ENCODE measurements at regions not wholly inside any gene's neighbourhood (a gene's known extent, or its start where the extent isn't known, plus 50 kb on each side); places are given as distances from the start of the nearest gene placed in this dataset.

DNA sequence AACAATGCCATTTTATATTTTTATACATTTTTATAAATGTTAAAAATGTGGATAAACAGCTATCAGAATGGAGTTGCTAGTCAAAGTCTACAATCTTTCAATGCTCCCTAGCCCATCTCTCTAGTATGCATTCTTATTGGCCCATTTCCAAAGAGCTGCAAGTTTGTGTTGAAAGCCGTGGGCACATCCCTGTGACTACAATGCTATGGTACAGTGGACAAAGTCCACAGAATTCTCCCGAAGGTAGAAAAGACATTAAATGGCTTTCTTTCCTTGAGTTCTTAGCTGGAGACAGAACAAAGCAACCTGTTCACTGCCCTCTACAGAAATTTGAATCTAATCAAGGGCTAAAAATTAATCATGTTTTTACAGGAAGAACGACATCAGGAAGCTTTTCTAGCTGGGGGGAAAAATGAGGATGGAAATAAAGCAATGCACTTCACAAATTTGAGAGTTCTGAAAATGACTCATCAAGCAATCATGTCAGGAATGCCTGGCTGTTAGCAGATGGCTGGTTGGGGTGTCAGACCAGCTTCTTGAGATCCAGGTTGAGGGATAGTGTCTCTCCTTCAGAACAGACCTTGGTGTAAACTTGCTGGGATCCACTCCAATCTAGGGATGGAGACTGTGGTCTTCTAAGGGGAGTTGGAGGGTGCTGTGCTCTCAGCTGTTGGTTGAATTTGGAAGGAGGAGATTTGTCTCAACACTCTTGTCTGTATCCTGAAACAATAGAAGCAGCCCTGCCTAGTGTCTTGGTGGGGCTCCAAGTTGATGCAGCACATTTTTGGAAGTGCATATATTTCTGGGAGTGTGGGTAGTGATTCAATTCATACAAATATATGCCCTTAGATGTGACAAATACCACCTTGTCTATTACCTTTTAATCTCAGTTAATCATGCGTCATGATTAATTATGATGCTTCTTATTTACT is 143.4 kb upstream of the PHACTR1 start:
- Histone ChIP-seq H3K9ac (no peak overlapping the region), H3K4me3 (ENCODE audit: low read depth, low read length) (no peak overlapping the region), H3K4me2 (ENCODE audit: low read length) (no peak overlapping the region), H3K9me3 (ENCODE audit: control insufficient read depth, low read length) (no peaks in the 10 kb centered on the region), H3K79me2 (no peaks in the 10 kb centered on the region), H3K4me1 (no peaks in the 10 kb centered on the region), H3K36me3 (ENCODE audit: control insufficient read depth, insufficient read depth, low read length) (no peaks in the 10 kb centered on the region), H3K27ac (no peak overlapping the region), H2AFZ (no peak overlapping the region), H3K27me3 (ENCODE audit: control insufficient read depth, insufficient read depth, low read length) (no peaks in the 10 kb centered on the region)
- TF ChIP-seq, protein P1, sequence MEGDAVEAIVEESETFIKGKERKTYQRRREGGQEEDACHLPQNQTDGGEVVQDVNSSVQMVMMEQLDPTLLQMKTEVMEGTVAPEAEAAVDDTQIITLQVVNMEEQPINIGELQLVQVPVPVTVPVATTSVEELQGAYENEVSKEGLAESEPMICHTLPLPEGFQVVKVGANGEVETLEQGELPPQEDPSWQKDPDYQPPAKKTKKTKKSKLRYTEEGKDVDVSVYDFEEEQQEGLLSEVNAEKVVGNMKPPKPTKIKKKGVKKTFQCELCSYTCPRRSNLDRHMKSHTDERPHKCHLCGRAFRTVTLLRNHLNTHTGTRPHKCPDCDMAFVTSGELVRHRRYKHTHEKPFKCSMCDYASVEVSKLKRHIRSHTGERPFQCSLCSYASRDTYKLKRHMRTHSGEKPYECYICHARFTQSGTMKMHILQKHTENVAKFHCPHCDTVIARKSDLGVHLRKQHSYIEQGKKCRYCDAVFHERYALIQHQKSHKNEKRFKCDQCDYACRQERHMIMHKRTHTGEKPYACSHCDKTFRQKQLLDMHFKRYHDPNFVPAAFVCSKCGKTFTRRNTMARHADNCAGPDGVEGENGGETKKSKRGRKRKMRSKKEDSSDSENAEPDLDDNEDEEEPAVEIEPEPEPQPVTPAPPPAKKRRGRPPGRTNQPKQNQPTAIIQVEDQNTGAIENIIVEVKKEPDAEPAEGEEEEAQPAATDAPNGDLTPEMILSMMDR (IDR thresholded peaks at IDR 0.05): no peak

DNA sequence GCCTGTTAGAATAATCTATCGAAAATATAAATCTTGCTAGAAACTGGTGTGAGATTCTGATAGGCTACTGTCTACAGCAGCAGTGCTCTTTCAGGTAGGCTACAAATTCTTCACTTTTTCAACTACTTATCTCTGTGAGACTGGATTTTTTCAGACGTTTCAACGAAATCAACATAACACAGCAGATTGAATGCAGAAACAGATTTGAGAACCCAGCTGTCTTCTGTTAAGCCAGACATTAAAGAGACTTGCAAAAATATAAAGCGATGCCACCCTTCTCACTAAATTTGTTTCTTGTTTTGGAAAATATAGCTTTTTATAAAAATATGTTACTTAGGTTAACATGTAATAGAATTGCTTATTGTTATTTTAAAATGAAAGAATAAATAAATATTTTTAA is 140.6 kb upstream of the PHACTR1 start:
- Histone ChIP-seq H3K9ac (no peak overlapping the region), H3K36me3 (ENCODE audit: control insufficient read depth, insufficient read depth, low read length) (no peaks in the 10 kb centered on the region), H3K4me3 (ENCODE audit: low read depth, low read length) (no peak overlapping the region), H3K4me1 (no peaks in the 10 kb centered on the region), H3K4me2 (ENCODE audit: low read length) (no peak overlapping the region), H3K79me2 (no peaks in the 10 kb centered on the region), H2AFZ (no peak overlapping the region), H3K9me3 (ENCODE audit: control insufficient read depth, low read length) (no peaks in the 10 kb centered on the region), H3K27me3 (ENCODE audit: control insufficient read depth, insufficient read depth, low read length) (no peaks in the 10 kb centered on the region), H3K27ac (no peak overlapping the region)
- TF ChIP-seq, protein P1 (IDR thresholded peaks at IDR 0.05): no peak

DNA sequence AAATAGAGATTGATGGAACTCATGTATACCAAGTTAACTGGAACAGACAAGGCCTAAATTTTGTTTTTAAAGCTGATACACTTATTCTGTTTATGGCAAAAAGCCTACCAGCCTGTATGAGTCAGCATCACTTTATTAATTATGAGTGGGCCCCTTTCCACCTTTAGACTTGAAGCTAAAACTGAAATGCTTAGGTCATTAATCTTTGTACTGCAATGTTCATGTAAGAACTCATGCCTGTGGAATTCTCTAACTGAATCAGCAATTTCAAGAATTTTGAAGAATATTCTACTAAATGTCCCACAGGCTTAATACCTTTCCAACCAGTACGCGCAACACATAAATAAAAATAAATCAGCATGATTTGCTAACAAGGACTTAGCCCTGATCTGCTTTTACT is 140.2 kb upstream of the PHACTR1 start:
- H3K27ac ChIP-seq: no peak overlapping the region
- no peaks in the 10 kb centered on the region for H3K4me1 ChIP-seq
- no peak overlapping the region for H3K4me2 ChIP-seq (ENCODE audit: low read length)
- no peaks in the 10 kb centered on the region for H3K79me2 ChIP-seq
- TF ChIP-seq, protein P1 (IDR thresholded peaks at IDR 0.05): no peak
- H3K36me3 ChIP-seq (ENCODE audit: control insufficient read depth, insufficient read depth, low read length): no peaks in the 10 kb centered on the region
- H3K4me3 ChIP-seq (ENCODE audit: low read depth, low read length): no peak overlapping the region
- no peaks in the 10 kb centered on the region for H3K27me3 ChIP-seq (ENCODE audit: control insufficient read depth, insufficient read depth, low read length)
- H3K9me3 ChIP-seq (ENCODE audit: control insufficient read depth, low read length): no peaks in the 10 kb centered on the region
- H3K9ac ChIP-seq: no peak overlapping the region
- H2AFZ ChIP-seq: no peak overlapping the region

DNA sequence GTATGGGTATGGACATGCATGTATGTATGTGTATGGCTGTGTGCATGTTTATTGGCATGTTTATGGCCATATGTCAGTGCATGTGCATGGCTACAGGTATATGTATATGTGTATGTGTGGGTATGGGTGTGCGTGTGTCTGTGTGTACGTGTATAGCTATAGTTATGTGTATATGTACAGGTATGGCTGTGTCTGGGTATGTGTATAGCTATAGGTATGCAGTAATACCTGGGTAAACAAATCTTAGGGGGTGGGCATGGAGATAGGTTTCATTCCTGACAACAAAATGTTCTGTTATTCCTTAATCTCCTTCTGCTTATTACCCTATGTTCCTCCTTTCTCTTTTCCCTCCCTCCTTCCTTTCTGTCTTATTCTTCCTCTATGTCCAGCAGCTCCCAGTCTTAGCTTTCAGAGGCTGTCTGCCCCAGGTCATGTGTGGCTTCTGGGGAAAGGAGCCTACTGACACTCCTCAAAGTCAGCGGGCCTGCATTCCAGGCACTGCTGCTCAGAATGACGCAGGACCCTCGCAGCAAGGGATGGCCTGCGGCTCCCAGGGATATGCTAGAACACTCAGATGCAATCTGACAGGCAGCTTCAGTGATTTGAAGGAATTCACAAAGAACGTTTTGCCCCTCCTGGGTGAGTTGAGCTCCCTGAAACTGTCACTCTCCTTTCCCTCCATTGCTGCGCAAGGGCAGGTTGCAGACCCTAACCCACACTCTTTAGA is 139.3 kb upstream of the PHACTR1 start:
- Histone ChIP-seq H2AFZ (no peak overlapping the region), H3K27me3 (ENCODE audit: control insufficient read depth, insufficient read depth, low read length) (no peaks in the 10 kb centered on the region), H3K4me3 (ENCODE audit: low read depth, low read length) (no peak overlapping the region), H3K79me2 (no peaks in the 10 kb centered on the region), H3K9ac (no peak overlapping the region), H3K36me3 (ENCODE audit: control insufficient read depth, insufficient read depth, low read length) (no peaks in the 10 kb centered on the region), H3K27ac (no peak overlapping the region), H3K9me3 (ENCODE audit: control insufficient read depth, low read length) (no peaks in the 10 kb centered on the region), H3K4me1 (no peaks in the 10 kb centered on the region), H3K4me2 (ENCODE audit: low read length) (no peak overlapping the region)
- TF ChIP-seq, protein P1 (IDR thresholded peaks at IDR 0.05): no peak
